ENCODE measurements at regions not wholly inside any gene's neighbourhood (a gene's known extent, or its start where the extent isn't known, plus 50 kb on each side); places are given as distances from the start of the nearest gene placed in this dataset.

- H3K27ac ChIP-seq (replicated peaks in 1 of 4), result no peak overlapping the region
- no peak for DNase-seq (ENCODE audit: extremely low spot score)
- intact Hi-C loops (cut with DNase I), result no loop called here
- H3K9me3 ChIP-seq, result no peaks in the 10 kb centered on the region
- no peak overlapping the region for H3K4me3 ChIP-seq
- H3K4me1 ChIP-seq, result peaks cover 0 to 39% (median 25%) of the 10 kb centered on the region in 4 donors
- TF ChIP-seq EP300 (IDR thresholded peaks at IDR 0.05) (no peak), CTCF (IDR thresholded peaks at IDR 0.05) (peak in 1 of 3 experiments; percentile 29), POLR2AphosphoS5 (IDR thresholded peaks at IDR 0.05) (peak in 1 of 2 donors; percentile 7), POLR2A (IDR thresholded peaks at IDR 0.05; ENCODE audit: low read depth) (no peak)
- 100% methylated on average over 1 of the region's 1 CpG for WGBS
- no peaks in the 10 kb centered on the region for H3K36me3 ChIP-seq
- no peaks in the 10 kb centered on the region for H3K27me3 ChIP-seq
These were observed 61.4 kb upstream of the RANBP3L start for GRCh38 chr5:36363101-36363500.

GRCh38 chr5:36363744-36364143 lies 62.0 kb upstream of the RANBP3L start:
- H3K27ac ChIP-seq (replicated peaks in 1 of 4), result no peak overlapping the region
- H3K36me3 ChIP-seq, result no peaks in the 10 kb centered on the region
- H3K27me3 ChIP-seq, result no peaks in the 10 kb centered on the region
- 78% methylated on average over 2 of the region's 2 CpGs for WGBS
- TF ChIP-seq EP300 (IDR thresholded peaks at IDR 0.05) (no peak), CTCF (IDR thresholded peaks at IDR 0.05) (no peak), POLR2A (IDR thresholded peaks at IDR 0.05; ENCODE audit: low read depth) (no peak), POLR2AphosphoS5 (IDR thresholded peaks at IDR 0.05) (no peak)
- H3K4me3 ChIP-seq, result no peak overlapping the region
- DNase-seq (ENCODE audit: extremely low spot score), result no peak
- intact Hi-C loops (cut with DNase I), result no loop called here
- H3K4me1 ChIP-seq, result peaks cover 0 to 44% (median 27%) of the 10 kb centered on the region in 4 donors
- no peaks in the 10 kb centered on the region for H3K9me3 ChIP-seq

- intact Hi-C loops (cut with DNase I), result no loop called here
- no peaks in the 10 kb centered on the region for H3K9me3 ChIP-seq
- H3K4me1 ChIP-seq, result peaks cover 0 to 41% (median 27%) of the 10 kb centered on the region in 4 donors
- no peak overlapping the region for H3K4me3 ChIP-seq
- WGBS, result 89% methylated on average over 4 of the region's 4 CpGs
- TF ChIP-seq POLR2AphosphoS5 (IDR thresholded peaks at IDR 0.05) (no peak), POLR2A (IDR thresholded peaks at IDR 0.05; ENCODE audit: low read depth) (no peak), EP300 (IDR thresholded peaks at IDR 0.05) (no peak), CTCF (IDR thresholded peaks at IDR 0.05) (no peak)
- no peak for DNase-seq (ENCODE audit: extremely low spot score)
- H3K27me3 ChIP-seq, result no peaks in the 10 kb centered on the region
- no peak overlapping the region for H3K27ac ChIP-seq (replicated peaks in 1 of 4)
- no peaks in the 10 kb centered on the region for H3K36me3 ChIP-seq
These were observed 62.8 kb upstream of the RANBP3L start for GRCh38 chr5:36364473-36364872.

- H3K36me3 ChIP-seq, result no peaks in the 10 kb centered on the region
- TF ChIP-seq POLR2A (IDR thresholded peaks at IDR 0.05; ENCODE audit: low read depth), result no peak
- TF ChIP-seq CTCF (IDR thresholded peaks at IDR 0.05), result no peak
- TF ChIP-seq EP300 (IDR thresholded peaks at IDR 0.05), result no peak
- TF ChIP-seq POLR2AphosphoS5 (IDR thresholded peaks at IDR 0.05), result no peak
- intact Hi-C loops (cut with DNase I), result no loop called here
- H3K27me3 ChIP-seq, result no peaks in the 10 kb centered on the region
- 42% methylated on average over 1 of the region's 1 CpG for WGBS
- H3K4me3 ChIP-seq, result no peak overlapping the region
- DNase-seq (ENCODE audit: extremely low spot score), result no peak
- H3K9me3 ChIP-seq, result no peaks in the 10 kb centered on the region
- no peak overlapping the region for H3K27ac ChIP-seq (replicated peaks in 1 of 4)
- H3K4me1 ChIP-seq, result peaks cover 0 to 41% (median 27%) of the 10 kb centered on the region in 4 donors
These were observed 64.2 kb upstream of the RANBP3L start for GRCh38 chr5:36365896-36366295.

GRCh38 chr5:36366883-36367282 lies 65.2 kb upstream of the RANBP3L start:
- no peak for TF ChIP-seq POLR2AphosphoS5 (IDR thresholded peaks at IDR 0.05)
- Histone ChIP-seq H3K4me1 (peaks cover 0 to 41% (median 27%) of the 10 kb centered on the region in 4 donors), H3K27ac (replicated peaks in 1 of 4) (peak overlapping the region in 3 of 4 donors; percentile 8 to 40 (median 18)), H3K36me3 (no peaks in the 10 kb centered on the region), H3K27me3 (no peaks in the 10 kb centered on the region), H3K9me3 (no peaks in the 10 kb centered on the region), H3K4me3 (no peak overlapping the region)
- intact Hi-C loops (cut with DNase I), result no loop called here
- WGBS, result 26% methylated on average over 1 of the region's 1 CpG
- no peak for DNase-seq (ENCODE audit: extremely low spot score)

Data from esophagus muscularis mucosa (tissue), 4 donors.